ENCODE measurements at regions not wholly inside any gene's neighbourhood (a gene's known extent, or its start where the extent isn't known, plus 50 kb on each side); places are given as distances from the start of the nearest gene placed in this dataset.

GRCh38 chr7:25652366-25652765, 424.1 kb upstream of the NPVF start:
- TF ChIP-seq CTCF (IDR thresholded peaks at IDR 0.05; ENCODE audit: insufficient read depth, low read depth, low read length) = no peak
- TF ChIP-seq EZH2 (IDR thresholded peaks at IDR 0.05; ENCODE audit: insufficient read depth, low read length) = no peak

Data from astrocyte (in vitro differentiated cells and primary cell).